B cell (primary cell): ENCODE measurements at regions not wholly inside any gene's neighbourhood (a gene's known extent, or its start where the extent isn't known, plus 50 kb on each side); places are given as distances from the start of the nearest gene placed in this dataset.

Source experiments
- ATAC-seq: fragments of 200-7000 bp; cut with Tn5 transposase; one replicate; pipeline ENCODE4 v1.10.0; 2021; ENCODE audit warnings: low read depth, mild to moderate bottlenecking, moderate number of reproducible peaks, moderate library complexity
- CTCF ChIA-PET: fragments of 350-600 bp; sonication (Branson Sonifier 250); formaldehyde crosslinking; loops from one replicate; lab custom pipeline; 2021; ENCODE audit warnings: antibody characterized with exemption, inconsistent platforms; lab: Charles Lee
- POLR2A ChIA-PET: fragments of 350-600 bp; sonication (Branson Sonifier 250); formaldehyde crosslinking; loops from one replicate; lab custom pipeline; 2021; ENCODE audit warnings: antibody characterized with exemption; lab: Charles Lee
- DNase-seq: peaks from one replicate; pipeline ENCODE4 v3.0.0; 2013
- H2AFZ ChIP-seq: 2 replicates; pipeline ENCODE4 v1.6.1; 2012; ENCODE audit warnings: mild to moderate bottlenecking, low read depth, low read length; ENCODE audit not compliant: insufficient read depth, poor library complexity, severe bottlenecking
- H3K27ac ChIP-seq, 2 donors: 1 replicate in 1 of 2; 2 replicates in 1 of 2; pipeline ENCODE4 v1.5.1; 2012 to 2013; ENCODE audit warnings: low read length in 2 of 2, mild to moderate bottlenecking in 2 of 2, moderate library complexity in 1 of 2
- H3K27me3 ChIP-seq, 4 experiments: fragments of 200-600 bp in 1 of 4; sonication (generic) in 1 of 4; replicated peaks in 1 of 4; 1 replicate in 2 of 4; 2 replicates in 2 of 4; pipeline versions ENCODE4 v1.6.1 to v1.7.0; 2013 to 2016; ENCODE audit warnings: low read length in 3 of 4, mild to moderate bottlenecking in 2 of 4, mixed read lengths in 1 of 4, moderate library complexity in 1 of 4; ENCODE audit not compliant: insufficient read depth in 4 of 4, control insufficient read depth in 3 of 4; ENCODE audit errors: control extremely low read depth in 1 of 4
- H3K36me3 ChIP-seq, 2 experiments: replicated peaks in 1 of 2; 1 replicate in 1 of 2; 2 replicates in 1 of 2; pipeline versions ENCODE4 v1.6.1 to v1.7.1; 2013; ENCODE audit warnings: low read length in 1 of 2; ENCODE audit not compliant: insufficient read depth in 2 of 2, control insufficient read depth in 1 of 2; ENCODE audit errors: control extremely low read depth in 1 of 2, extremely low read depth in 1 of 2
- H3K4me1 ChIP-seq, 2 donors: fragments of 200-600 bp in 1 of 2; sonication (generic) in 1 of 2; 1 replicate in 1 of 2; 2 replicates in 1 of 2; pipeline versions ENCODE4 v1.5.1 to v1.6.1; 2013 to 2017; ENCODE audit warnings: low read length in 2 of 2; ENCODE audit not compliant: control insufficient read depth in 2 of 2, insufficient read depth in 2 of 2
- H3K4me2 ChIP-seq: replicated peaks from 2 replicates; pipeline ENCODE3; 2012; ENCODE audit warnings: mild to moderate bottlenecking, low read depth, low read length; ENCODE audit not compliant: poor library complexity, severe bottlenecking
- H3K4me3 ChIP-seq, 5 experiments: fragments of 200-600 bp in 1 of 5; sonication (generic) in 1 of 5; 1 replicate in 3 of 5; 2 replicates in 2 of 5; pipeline versions ENCODE4 v1.5.1 to v1.7.0; 2011 to 2016; ENCODE audit warnings: low read length in 4 of 5, mild to moderate bottlenecking in 4 of 5, low read depth in 2 of 5, control low read depth in 1 of 5, moderate library complexity in 1 of 5; ENCODE audit not compliant: insufficient read depth in 1 of 5; ENCODE audit errors: control extremely low read depth in 1 of 5, extremely low read depth in 1 of 5
- H3K79me2 ChIP-seq: fragments of 200-600 bp; sonication (generic); one replicate; pipeline ENCODE4 v1.6.0; 2016; ENCODE audit warnings: low read length; ENCODE audit not compliant: control insufficient read depth, insufficient read depth
- H3K9ac ChIP-seq: fragments of 200-600 bp; sonication (generic); 2 replicates; pipeline ENCODE4 v1.6.1; 2017; ENCODE audit warnings: mild to moderate bottlenecking, low read length, moderate library complexity
- H3K9me3 ChIP-seq, 3 donors: one replicate each; pipeline versions ENCODE4 v1.6.1 to v1.7.1; 2013; ENCODE audit warnings: low read length in 2 of 3; ENCODE audit not compliant: control insufficient read depth in 2 of 3, insufficient read depth in 1 of 3; ENCODE audit errors: control extremely low read depth in 1 of 3
- H4K20me1 ChIP-seq: 2 replicates; pipeline ENCODE4 v1.6.0; 2012; ENCODE audit warnings: mild to moderate bottlenecking, low read length; ENCODE audit not compliant: insufficient read depth, control insufficient read depth, poor library complexity, severe bottlenecking
- H3K27ac Mint-ChIP-seq: one replicate; pipeline ENCODE4 v1.8.0; 2021; ENCODE audit warnings: mixed read lengths
- H3K27me3 Mint-ChIP-seq: one replicate; pipeline ENCODE4 v1.8.0; 2021; ENCODE audit warnings: mixed read lengths
- H3K4me1 Mint-ChIP-seq: one replicate; pipeline ENCODE4 v1.8.0; 2021; ENCODE audit warnings: mixed read lengths
- H3K4me3 Mint-ChIP-seq: one replicate; pipeline ENCODE4 v1.8.0; 2021; ENCODE audit warnings: mixed read lengths
- H3K9me3 Mint-ChIP-seq: one replicate; pipeline ENCODE4 v1.8.0; 2022; ENCODE audit warnings: mixed read lengths; ENCODE audit not compliant: insufficient read depth
- CTCF ChIP-seq: fragments of 200-600 bp; IDR thresholded peaks from one replicate; pipeline ENCODE4 v1.8.0; 2022; ENCODE audit warnings: antibody characterized with exemption, mild to moderate bottlenecking
- EZH2 ChIP-seq: IDR thresholded peaks from 2 replicates; pipeline ENCODE4 v1.6.1; 2012; ENCODE audit warnings: borderline replicate concordance, low read depth, mild to moderate bottlenecking, moderate library complexity, low read length; ENCODE audit not compliant: insufficient read depth, poor library complexity, severe bottlenecking
- WGBS: methylation state at CpG from one replicate; pipeline ENCODE4 v1.1.5; 2013; ENCODE audit warnings: missing lambda C conversion rate; ENCODE audit not compliant: insufficient coverage; 5-methylcytosine and 5-hydroxymethylcytosine counted together
- intact Hi-C: fragments of 100-400 bp; cut with micrococcal nuclease; formaldehyde crosslinking; loops from one replicate; pipeline ENCODE4 v1.10.0; 2022

GRCh38 chr20:1831096-1831495 is 64.1 kb upstream of the SIRPA start:
- Histone ChIP-seq H3K27ac (no peak overlapping the region), H3K36me3 (no peaks in the 10 kb centered on the region), H4K20me1 (no peaks in the 10 kb centered on the region), H3K27me3 (peaks cover 0 to 4% (median 0%) of the 10 kb centered on the region in 4 experiments), H3K4me1 (peaks cover 7 to 17% of the 10 kb centered on the region in 2 donors), H3K4me3 (no peak overlapping the region), H3K4me2 (no peak overlapping the region), H3K79me2 (no peaks in the 10 kb centered on the region), H3K9me3 (no peaks in the 10 kb centered on the region), H2AFZ (no peak overlapping the region), H3K9ac (no peak overlapping the region)
- WGBS: no CpG with 5 or more reads among the region's 6 CpGs
- Mint-ChIP-seq H3K4me1 (peaks cover 22% of the 10 kb centered on the region), H3K9me3 (no peaks in the 10 kb centered on the region), H3K27ac (no peak overlapping the region), H3K4me3 (no peak overlapping the region), H3K27me3 (peaks cover 8% of the 10 kb centered on the region)
- DNase-seq (no peak), ATAC-seq (no peak)
- TF ChIP-seq CTCF (no peak), EZH2 (no peak)
- intact Hi-C loops: no loop called here
- CTCF ChIA-PET: interaction anchor here (1.2 kb wide), 1 partner anchor 29 kb away, joined by 3 read pairs; no protein-coding TSS in a partner anchor
- POLR2A ChIA-PET: interaction anchor here (1.8 kb wide), 1 partner anchor 14 kb away, joined by 5 read pairs; no protein-coding TSS in a partner anchor

GRCh38 chr20:1830240-1830639 is 65.0 kb upstream of the SIRPA start:
- 89% methylated on average over 7 of the region's 7 CpGs for WGBS
- H3K4me1 ChIP-seq: peaks cover 7 to 17% of the 10 kb centered on the region in 2 donors
- no peaks in the 10 kb centered on the region for H3K79me2 ChIP-seq
- ChIA-PET CTCF (interaction anchor here (1.2 kb wide), 1 partner anchor 28 kb away, joined by 3 read pairs; no protein-coding TSS in a partner anchor), POLR2A (interaction anchor here (1.8 kb wide), 1 partner anchor 14 kb away, joined by 5 read pairs; no protein-coding TSS in a partner anchor)
- Mint-ChIP-seq H3K9me3 (no peaks in the 10 kb centered on the region), H3K27me3 (peaks cover 8% of the 10 kb centered on the region), H3K4me3 (no peak overlapping the region), H3K27ac (peak overlapping the region; percentile 15), H3K4me1 (peaks cover 22% of the 10 kb centered on the region)
- ATAC-seq (no peak), DNase-seq (no peak)
- no peaks in the 10 kb centered on the region for H4K20me1 ChIP-seq
- H3K4me3 ChIP-seq: no peak overlapping the region
- H3K27ac ChIP-seq: no peak overlapping the region
- intact Hi-C loops: no loop called here
- no peak overlapping the region for H2AFZ ChIP-seq
- no peaks in the 10 kb centered on the region for H3K36me3 ChIP-seq
- no peak overlapping the region for H3K4me2 ChIP-seq
- TF ChIP-seq EZH2: no peak
- TF ChIP-seq CTCF: no peak
- H3K9ac ChIP-seq: no peak overlapping the region
- no peaks in the 10 kb centered on the region for H3K9me3 ChIP-seq
- peaks cover 0 to 4% (median 0%) of the 10 kb centered on the region in 4 experiments for H3K27me3 ChIP-seq
